ENCODE measurements at regions not wholly inside any gene's neighbourhood (a gene's known extent, or its start where the extent isn't known, plus 50 kb on each side); places are given as distances from the start of the nearest gene placed in this dataset.

DNA sequence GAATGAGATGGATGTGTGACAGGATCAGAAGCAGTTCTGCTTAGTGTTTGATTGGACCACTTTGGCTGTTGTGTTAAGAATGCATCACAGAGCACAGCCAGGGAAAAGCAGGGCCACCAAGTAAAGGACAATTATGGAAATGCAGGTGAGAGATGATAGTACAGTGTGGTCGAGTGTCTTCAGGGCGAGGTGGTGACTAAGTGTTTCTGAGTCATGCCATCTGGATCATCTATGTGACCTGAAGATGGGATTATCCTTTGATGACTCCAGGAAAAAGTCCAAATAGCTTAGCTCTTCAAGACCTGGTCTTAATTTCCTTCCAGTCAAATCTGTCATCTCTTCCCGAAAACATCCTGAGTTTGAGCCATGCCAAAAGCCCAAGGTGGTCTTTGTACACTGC, 523.2 kb upstream of the IGFBP3 start:
- no peaks in the 10 kb centered on the region for H3K27me3 ChIP-seq
- H3K36me3 ChIP-seq = no peaks in the 10 kb centered on the region
- intact Hi-C loops (cut with DNase I) = no loop called here
- DNase-seq = no peak
- WGBS, 2 donors = 84 to 94% methylated on average over 3 of the region's 3 CpGs
- H3K4me1 ChIP-seq = no peaks in the 10 kb centered on the region
- H3K27ac ChIP-seq = no peak overlapping the region
- no peaks in the 10 kb centered on the region for H3K9me3 ChIP-seq
- no peak for TF ChIP-seq POLR2A (IDR thresholded peaks at IDR 0.05)
- H3K4me3 ChIP-seq (replicated peaks in 1 of 3) = no peak overlapping the region

DNA sequence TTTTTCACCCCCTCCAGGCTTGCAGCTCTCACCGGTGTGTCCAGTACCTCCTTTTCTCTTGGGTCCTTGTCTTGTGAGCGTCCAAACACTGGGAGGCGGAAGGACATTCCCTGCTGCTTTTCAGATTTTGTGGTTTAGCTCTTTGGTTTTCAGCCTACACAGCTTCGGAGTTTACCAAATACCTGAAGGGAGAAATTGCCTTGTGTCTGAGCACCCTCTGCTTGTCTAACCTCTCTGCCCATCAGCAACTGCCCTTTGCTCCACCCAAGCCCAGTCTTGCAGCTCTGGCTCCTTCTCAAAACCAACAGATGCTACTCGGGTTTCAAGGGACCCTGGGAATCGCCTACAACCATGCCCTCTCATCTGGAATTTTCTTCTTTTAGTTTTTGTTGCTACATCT, 519.1 kb upstream of the IGFBP3 start:
- Histone ChIP-seq H3K27ac (no peak overlapping the region), H3K4me1 (no peaks in the 10 kb centered on the region), H3K4me3 (replicated peaks in 1 of 3) (no peak overlapping the region), H3K36me3 (no peaks in the 10 kb centered on the region), H3K9me3 (no peaks in the 10 kb centered on the region), H3K27me3 (no peaks in the 10 kb centered on the region)
- TF ChIP-seq POLR2A (IDR thresholded peaks at IDR 0.05) = no peak
- TF ChIP-seq, protein P1, sequence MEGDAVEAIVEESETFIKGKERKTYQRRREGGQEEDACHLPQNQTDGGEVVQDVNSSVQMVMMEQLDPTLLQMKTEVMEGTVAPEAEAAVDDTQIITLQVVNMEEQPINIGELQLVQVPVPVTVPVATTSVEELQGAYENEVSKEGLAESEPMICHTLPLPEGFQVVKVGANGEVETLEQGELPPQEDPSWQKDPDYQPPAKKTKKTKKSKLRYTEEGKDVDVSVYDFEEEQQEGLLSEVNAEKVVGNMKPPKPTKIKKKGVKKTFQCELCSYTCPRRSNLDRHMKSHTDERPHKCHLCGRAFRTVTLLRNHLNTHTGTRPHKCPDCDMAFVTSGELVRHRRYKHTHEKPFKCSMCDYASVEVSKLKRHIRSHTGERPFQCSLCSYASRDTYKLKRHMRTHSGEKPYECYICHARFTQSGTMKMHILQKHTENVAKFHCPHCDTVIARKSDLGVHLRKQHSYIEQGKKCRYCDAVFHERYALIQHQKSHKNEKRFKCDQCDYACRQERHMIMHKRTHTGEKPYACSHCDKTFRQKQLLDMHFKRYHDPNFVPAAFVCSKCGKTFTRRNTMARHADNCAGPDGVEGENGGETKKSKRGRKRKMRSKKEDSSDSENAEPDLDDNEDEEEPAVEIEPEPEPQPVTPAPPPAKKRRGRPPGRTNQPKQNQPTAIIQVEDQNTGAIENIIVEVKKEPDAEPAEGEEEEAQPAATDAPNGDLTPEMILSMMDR (IDR thresholded peaks at IDR 0.05) = no peak
- DNase-seq = no peak
- intact Hi-C loops (cut with DNase I) = no loop called here
- 64 to 72% methylated on average over 6 of the region's 6 CpGs for WGBS, 2 donors

DNA sequence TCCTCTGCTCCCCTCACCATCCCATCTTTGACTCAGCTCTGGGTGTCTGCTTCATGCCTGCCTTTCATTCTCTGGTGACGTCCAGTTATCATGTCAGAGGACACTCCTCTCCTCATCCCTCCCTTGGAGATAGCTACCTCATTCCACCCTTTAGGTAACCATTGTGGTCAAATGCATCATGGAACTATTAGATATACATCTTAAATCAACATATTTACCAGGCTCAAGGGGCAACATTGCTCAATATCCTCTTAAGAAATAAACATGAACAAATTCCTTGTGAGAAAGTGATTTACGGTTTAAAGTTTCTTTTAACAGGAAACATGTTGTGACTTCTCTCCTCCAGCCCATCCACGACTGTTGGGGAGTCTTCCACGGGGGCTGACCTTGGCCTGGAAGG, 511.6 kb upstream of the IGFBP3 start:
- no peaks in the 10 kb centered on the region for H3K36me3 ChIP-seq
- H3K4me1 ChIP-seq = no peaks in the 10 kb centered on the region
- DNase-seq = no peak
- no peak overlapping the region for H3K27ac ChIP-seq
- intact Hi-C loops (cut with DNase I) = no loop called here
- TF ChIP-seq, protein P1 (IDR thresholded peaks at IDR 0.05) = no peak
- TF ChIP-seq POLR2A (IDR thresholded peaks at IDR 0.05) = no peak
- H3K4me3 ChIP-seq (replicated peaks in 1 of 3) = no peak overlapping the region
- H3K9me3 ChIP-seq = no peaks in the 10 kb centered on the region
- WGBS, 2 donors = 69 to 76% methylated on average over 4 of the region's 4 CpGs
- H3K27me3 ChIP-seq = no peaks in the 10 kb centered on the region

DNA sequence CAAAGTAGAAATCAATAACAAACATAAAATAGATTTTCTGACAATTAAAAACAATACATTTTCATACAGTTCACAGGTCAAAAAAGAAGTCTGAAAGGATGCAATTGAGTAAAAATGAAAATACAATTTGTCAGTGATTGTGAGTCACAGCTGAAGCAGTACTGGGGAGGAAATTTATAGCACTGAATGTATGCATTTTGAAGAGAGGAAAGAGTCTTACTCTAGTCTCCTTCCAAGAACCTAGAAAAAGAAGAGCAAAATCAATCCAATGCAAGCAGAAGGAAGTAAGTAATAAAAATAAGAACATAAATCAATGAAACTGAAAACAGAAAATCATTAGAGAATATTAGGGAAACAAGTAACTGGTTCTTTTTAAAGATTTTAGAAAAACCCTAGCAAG, 507.2 kb upstream of the IGFBP3 start:
- Histone ChIP-seq H3K27me3 (no peaks in the 10 kb centered on the region), H3K9me3 (no peaks in the 10 kb centered on the region), H3K4me3 (replicated peaks in 1 of 3) (no peak overlapping the region), H3K4me1 (no peaks in the 10 kb centered on the region), H3K36me3 (no peaks in the 10 kb centered on the region), H3K27ac (no peak overlapping the region)
- no peak for TF ChIP-seq POLR2A (IDR thresholded peaks at IDR 0.05)
- TF ChIP-seq, protein P1 (IDR thresholded peaks at IDR 0.05) = no peak
- DNase-seq = no peak
- intact Hi-C loops (cut with DNase I) = no loop called here

DNA sequence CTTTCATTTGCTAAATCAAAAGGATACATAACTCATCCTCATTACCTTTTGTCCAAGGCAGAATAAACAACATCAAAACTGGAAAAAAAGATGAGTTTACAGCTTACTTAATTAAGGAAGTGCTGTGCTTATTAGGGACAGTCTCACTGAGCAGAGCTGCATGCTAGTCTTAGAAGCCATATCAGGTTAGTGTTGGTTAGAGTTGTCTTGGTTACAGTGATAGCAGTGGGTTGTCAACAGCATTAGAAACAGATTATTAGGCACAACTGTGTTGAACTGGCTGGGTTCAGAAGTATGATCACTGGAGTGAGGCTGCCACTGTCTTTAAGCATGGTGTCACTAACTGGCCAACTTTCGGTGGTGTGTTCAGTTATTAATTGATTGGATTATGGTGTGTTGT, 503.9 kb upstream of the IGFBP3 start:
- Histone ChIP-seq H3K4me1 (no peaks in the 10 kb centered on the region), H3K27me3 (no peaks in the 10 kb centered on the region), H3K9me3 (no peaks in the 10 kb centered on the region), H3K4me3 (replicated peaks in 1 of 3) (no peak overlapping the region), H3K36me3 (no peaks in the 10 kb centered on the region), H3K27ac (no peak overlapping the region)
- intact Hi-C loops (cut with DNase I) = no loop called here
- no peak for TF ChIP-seq POLR2A (IDR thresholded peaks at IDR 0.05)
- TF ChIP-seq, protein P1 (IDR thresholded peaks at IDR 0.05) = no peak
- no peak for DNase-seq
- WGBS, 2 donors = 89 to 90% methylated on average over 1 of the region's 1 CpG

All from thyroid gland (tissue), 4 donors.